GM21619 (cell line): ENCODE measurements at regions not wholly inside any gene's neighbourhood (a gene's known extent, or its start where the extent isn't known, plus 50 kb on each side); places are given as distances from the start of the nearest gene placed in this dataset.
"Not testable (repeated sequence)": the region's sequence is repeated elsewhere in the genome, so short reads cannot be mapped to it uniquely, and the experiment has no call there.

Experiments used
- ATAC-seq: cut with Tn5 transposase; IDR thresholded peaks from one replicate; pipeline ENCODE4 v1.9.1; 2021; ENCODE audit not compliant: unreplicated experiment

GRCh38 chrY:18966001-18966400, 192.5 kb upstream of the HSFY2 start:
- no peak for ATAC-seq

GRCh38 chrY:18958846-18959245, 185.3 kb upstream of the HSFY2 start:
- no peak for ATAC-seq

GRCh38 chrY:18951657-18952435, 178.3 kb upstream of the HSFY2 start:
- ATAC-seq: no peak

- ATAC-seq: no peak
Measured at GRCh38 chrY:18951019-18951418, 177.5 kb upstream of the HSFY2 start.

- ATAC-seq: no peak
Measured at GRCh38 chrY:18936831-18937230, 163.3 kb upstream of the HSFY2 start.

- ATAC-seq: no peak
Measured at GRCh38 chrY:18919256-18919655, 145.7 kb upstream of the HSFY2 start.

GRCh38 chrY:18912846-18913245, 139.3 kb upstream of the HSFY2 start:
- ATAC-seq: no peak

GRCh38 chrY:18909846-18910245, 136.3 kb upstream of the HSFY2 start:
- ATAC-seq: no peak

GRCh38 chrY:18906198-18906597, 132.7 kb upstream of the HSFY2 start:
- not testable (repeated sequence) for ATAC-seq

- no peak for ATAC-seq
Measured at GRCh38 chrY:18904296-18904695, 130.8 kb upstream of the HSFY2 start.

GRCh38 chrY:18891994-18892393, 118.5 kb upstream of the HSFY2 start:
- no peak for ATAC-seq

GRCh38 chrY:18889548-18889947, 116.0 kb upstream of the HSFY2 start:
- ATAC-seq: no peak

GRCh38 chrY:18884748-18885147, 111.2 kb upstream of the HSFY2 start:
- no peak for ATAC-seq

- not testable (repeated sequence) for ATAC-seq
Measured at GRCh38 chrY:18869145-18869544, 95.6 kb upstream of the HSFY2 start.

GRCh38 chrY:18866887-18867551, 93.5 kb upstream of the HSFY2 start:
- not testable (repeated sequence) for ATAC-seq

- ATAC-seq: not testable (repeated sequence)
Measured at GRCh38 chrY:18860856-18861255, 87.3 kb upstream of the HSFY2 start.

- ATAC-seq: not testable (repeated sequence)
Measured at GRCh38 chrY:18858484-18859191, 85.1 kb upstream of the HSFY2 start.

- ATAC-seq: not testable (repeated sequence)
Measured at GRCh38 chrY:18855184-18855583, 81.6 kb upstream of the HSFY2 start.

- ATAC-seq: not testable (repeated sequence)
Measured at GRCh38 chrY:18853323-18853722, 79.8 kb upstream of the HSFY2 start.

- ATAC-seq: not testable (repeated sequence)
Measured at GRCh38 chrY:18836643-18837042, 63.1 kb upstream of the HSFY2 start.
